ENCODE measurements at regions not wholly inside any gene's neighbourhood (a gene's known extent, or its start where the extent isn't known, plus 50 kb on each side); places are given as distances from the start of the nearest gene placed in this dataset.

DNA sequence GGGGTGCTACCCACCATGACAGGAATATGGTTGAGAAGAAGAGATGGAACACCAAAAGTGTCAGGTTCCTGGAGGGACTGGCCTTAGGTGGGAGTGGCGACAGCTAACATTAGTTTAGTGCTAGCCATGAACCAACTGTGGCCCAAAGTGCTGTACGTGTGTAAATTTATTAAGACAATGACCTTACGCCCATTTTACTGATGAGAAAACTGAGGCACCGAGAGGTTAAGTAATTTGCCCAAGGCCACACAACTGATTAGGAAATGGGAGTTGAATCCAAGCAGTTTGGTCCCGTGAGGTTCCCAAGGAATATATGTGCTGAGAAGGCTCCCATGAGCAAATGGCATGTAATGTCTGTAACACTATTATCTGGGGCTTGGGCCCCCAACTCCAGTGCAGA lies 109.5 kb upstream of the SLC1A4 start:
- Histone ChIP-seq H3K27me3 (ENCODE audit: control insufficient read depth, insufficient read depth, low read length) (peaks cover 29% of the 10 kb centered on the region), H4K91ac (ENCODE audit: insufficient read depth, low read depth, low read length) (no peak overlapping the region), H3K4me2 (ENCODE audit: low read depth, low read length) (no peak overlapping the region), H4K5ac (ENCODE audit: low read depth, low read length) (no peak overlapping the region), H3K18ac (ENCODE audit: low read depth, low read length) (no peak overlapping the region), H4K20me1 (ENCODE audit: insufficient read depth, low read length) (no peaks in the 10 kb centered on the region), H2BK5ac (ENCODE audit: low read depth, low read length, poor library complexity, severe bottlenecking) (no peak overlapping the region), H3K4me1 (ENCODE audit: control insufficient read depth, insufficient read depth, low read length) (peaks cover 5% of the 10 kb centered on the region), H3K9ac (ENCODE audit: low read depth, low read length) (no peak overlapping the region), H2AFZ (replicated peaks; ENCODE audit: low read length, poor library complexity) (no peak overlapping the region), H3K79me1 (ENCODE audit: low read depth in 1 of 2, low read length in 2 of 2) (no peaks in the 10 kb centered on the region), H4K8ac (ENCODE audit: low read depth in 2 of 2, low read length in 2 of 2) (no peak overlapping the region), H2BK120ac (ENCODE audit: low read depth, low read length) (no peak overlapping the region), H3K23ac (ENCODE audit: low read depth, low read length) (no peak overlapping the region), H3K4ac (ENCODE audit: low read depth, low read length) (no peak overlapping the region), H3K36me3 (ENCODE audit: control insufficient read depth, insufficient read depth, low read length) (no peaks in the 10 kb centered on the region), H3K4me3 (ENCODE audit: insufficient read depth, low read depth, low read length) (no peak overlapping the region), H3K27ac (ENCODE audit: insufficient read depth, low read length) (no peak overlapping the region), H3K14ac (replicated peaks; ENCODE audit: low read depth, low read length) (no peak overlapping the region), H2BK15ac (ENCODE audit: low read depth, low read length) (no peak overlapping the region), H3K56ac (ENCODE audit: extremely low read depth, insufficient read depth, low read length) (no peak overlapping the region), H2AK9ac (replicated peaks; ENCODE audit: low read depth, low read length, poor library complexity) (no peak overlapping the region), H3K9me1 (ENCODE audit: insufficient read depth, low read length) (peaks cover 6% of the 10 kb centered on the region; the same call in 1 of the 2 replicates), H2AK5ac (ENCODE audit: low read depth, low read length) (no peak overlapping the region), H2BK20ac (ENCODE audit: low read depth, low read length) (no peak overlapping the region), H3K9me3 (ENCODE audit: control insufficient read depth, insufficient read depth, low read length) (no peaks in the 10 kb centered on the region)
- no peak for DNase-seq
- CTCF ChIA-PET: no interaction called here
- BruUV-seq (replicated peaks): no TSS peak
- intact Hi-C loops (cut with micrococcal nuclease) (loop anchor here (10.0 kb wide), 1 partner anchor 825 kb away; no protein-coding TSS in a partner anchor), in situ Hi-C loops (cut with MboI; ENCODE audit: low sequenced_read_pairs) (loop anchor here (5.0 to 25.0 kb wide), 4 partner anchors 282 to 842 kb away; partner anchors contain the start of gene AFTPH), dilution Hi-C loops (cut with HindIII; ENCODE audit: low sequenced_read_pairs, unreplicated experiment) (no loop called here)
- WGBS, 2 experiments (ENCODE audit: extremely low coverage in 2 of 2, insufficient read length in 1 of 2): 64% methylated on average over 4 of the region's 5 CpGs; no CpG with 5 or more reads in 1 of the 2 experiments
- POLR2A ChIA-PET (ENCODE audit: unreplicated experiment): no interaction called here
- no peak for TF ChIP-seq NFE2L2 (IDR thresholded peaks at IDR 0.05; ENCODE audit: low read depth, low read length)
- TF ChIP-seq RFX5 (IDR thresholded peaks at IDR 0.05; ENCODE audit: low read depth, low read length): no peak
- TF ChIP-seq RCOR1 (IDR thresholded peaks at IDR 0.05; ENCODE audit: insufficient replicate concordance, low read length): no peak
- TF ChIP-seq BHLHE40 (IDR thresholded peaks at IDR 0.05; ENCODE audit: low read depth, low read length): no peak
- no peak for TF ChIP-seq MXI1 (IDR thresholded peaks at IDR 0.05; ENCODE audit: borderline replicate concordance, low read depth, low read length)
- no peak for ATAC-seq (ENCODE audit: low read depth)

Data from IMR-90 (cell line).